Peyer's patch (tissue), 4 donors: ENCODE measurements at regions not wholly inside any gene's neighbourhood (a gene's known extent, or its start where the extent isn't known, plus 50 kb on each side); places are given as distances from the start of the nearest gene placed in this dataset.

ENCODE experiments used
- POLR2A ChIP-seq, 2 donors: fragments of 450-650 bp; IDR thresholded peaks; one replicate each; pipeline ENCODE4 v1.5.1; 2017; ENCODE audit warnings: antibody characterized with exemption in 2 of 2, mild to moderate bottlenecking in 2 of 2, moderate library complexity in 2 of 2
- TF ChIP-seq, protein P1 (sequence below), 6 experiments: fragments of 450-650 bp in 4 of 6; fragments of 200-600 bp in 2 of 6; sonication (generic) in 1 of 6; IDR thresholded peaks; one replicate each; pipeline ENCODE4 v1.5.1; 2017 to 2019; ENCODE audit warnings: antibody characterized with exemption in 6 of 6, mild to moderate bottlenecking in 3 of 6, moderate library complexity in 1 of 6

DNA sequence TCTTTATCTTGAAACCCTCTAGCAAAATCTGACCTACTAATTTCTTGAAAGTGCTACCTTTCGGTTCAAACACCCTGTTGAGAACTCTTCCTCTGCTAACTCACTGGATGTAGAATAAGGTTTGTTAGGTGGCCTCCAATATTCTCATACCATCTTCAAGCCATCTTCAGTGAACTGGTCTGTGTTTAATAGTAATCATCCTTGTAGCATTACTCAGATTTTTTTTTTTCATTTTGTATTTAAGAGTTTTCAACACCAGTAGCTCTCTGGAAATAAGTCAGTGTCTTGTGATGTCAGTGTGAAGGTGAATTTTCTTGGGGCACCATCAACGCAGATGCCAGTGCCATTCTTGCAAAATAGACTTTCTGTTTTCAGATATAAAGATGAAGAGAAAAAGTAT lies 140.6 kb upstream of the AHI1 start:
- TF ChIP-seq, protein P1, sequence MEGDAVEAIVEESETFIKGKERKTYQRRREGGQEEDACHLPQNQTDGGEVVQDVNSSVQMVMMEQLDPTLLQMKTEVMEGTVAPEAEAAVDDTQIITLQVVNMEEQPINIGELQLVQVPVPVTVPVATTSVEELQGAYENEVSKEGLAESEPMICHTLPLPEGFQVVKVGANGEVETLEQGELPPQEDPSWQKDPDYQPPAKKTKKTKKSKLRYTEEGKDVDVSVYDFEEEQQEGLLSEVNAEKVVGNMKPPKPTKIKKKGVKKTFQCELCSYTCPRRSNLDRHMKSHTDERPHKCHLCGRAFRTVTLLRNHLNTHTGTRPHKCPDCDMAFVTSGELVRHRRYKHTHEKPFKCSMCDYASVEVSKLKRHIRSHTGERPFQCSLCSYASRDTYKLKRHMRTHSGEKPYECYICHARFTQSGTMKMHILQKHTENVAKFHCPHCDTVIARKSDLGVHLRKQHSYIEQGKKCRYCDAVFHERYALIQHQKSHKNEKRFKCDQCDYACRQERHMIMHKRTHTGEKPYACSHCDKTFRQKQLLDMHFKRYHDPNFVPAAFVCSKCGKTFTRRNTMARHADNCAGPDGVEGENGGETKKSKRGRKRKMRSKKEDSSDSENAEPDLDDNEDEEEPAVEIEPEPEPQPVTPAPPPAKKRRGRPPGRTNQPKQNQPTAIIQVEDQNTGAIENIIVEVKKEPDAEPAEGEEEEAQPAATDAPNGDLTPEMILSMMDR (IDR thresholded peaks at IDR 0.05) = no peak
- TF ChIP-seq POLR2A (IDR thresholded peaks at IDR 0.05) = no peak
